ENCODE measurements at regions not wholly inside any gene's neighbourhood (a gene's known extent, or its start where the extent isn't known, plus 50 kb on each side); places are given as distances from the start of the nearest gene placed in this dataset.

DNA sequence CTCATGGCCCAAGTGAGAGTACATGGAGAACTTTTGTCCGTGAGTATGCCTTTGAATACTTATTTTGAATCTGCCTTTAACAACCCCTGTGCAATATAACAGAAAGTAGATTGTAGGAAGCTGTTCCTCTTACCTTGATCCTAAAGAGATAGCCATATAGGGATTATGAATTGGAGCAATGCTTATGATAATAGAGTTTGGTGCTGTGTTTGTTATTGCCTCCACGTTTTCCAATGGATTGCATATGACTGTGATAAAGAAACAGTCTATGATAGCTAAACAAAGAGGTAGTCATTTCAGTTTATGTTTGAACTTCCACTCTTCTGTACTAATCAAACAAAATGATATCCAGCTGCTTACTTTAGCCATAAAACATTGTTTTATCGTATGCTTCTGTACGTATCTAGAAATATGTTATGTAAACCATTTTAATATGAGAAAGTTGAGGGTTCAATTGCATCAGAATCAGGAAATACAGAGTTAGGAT is 199.6 kb upstream of the RGMB start:
- H3K56ac ChIP-seq (ENCODE audit: extremely low read depth, insufficient read depth, low read length) = no peak overlapping the region
- TF ChIP-seq USF2 (IDR thresholded peaks at IDR 0.05; ENCODE audit: low read depth, low read length) (no peak), FOS (IDR thresholded peaks at IDR 0.05; ENCODE audit: low read depth, low read length) (no peak), MAFK (IDR thresholded peaks at IDR 0.05; ENCODE audit: low read depth, low read length) (no peak), MAZ (IDR thresholded peaks at IDR 0.05; ENCODE audit: borderline replicate concordance, low read depth, low read length) (no peak), RFX5 (IDR thresholded peaks at IDR 0.05; ENCODE audit: low read depth, low read length) (no peak), CEBPB (IDR thresholded peaks at IDR 0.05; ENCODE audit: low read depth, low read length) (no peak), MXI1 (IDR thresholded peaks at IDR 0.05; ENCODE audit: borderline replicate concordance, low read depth, low read length) (no peak), BHLHE40 (IDR thresholded peaks at IDR 0.05; ENCODE audit: low read depth, low read length) (no peak), SMC3 (IDR thresholded peaks at IDR 0.05; ENCODE audit: low read depth, low read length) (no peak), RCOR1 (IDR thresholded peaks at IDR 0.05; ENCODE audit: insufficient replicate concordance, low read length) (no peak), CHD1 (IDR thresholded peaks at IDR 0.05; ENCODE audit: low read depth, low read length) (no peak), NFE2L2 (IDR thresholded peaks at IDR 0.05; ENCODE audit: low read depth, low read length) (no peak), POLR2A (IDR thresholded peaks at IDR 0.05; ENCODE audit: low read depth, low read length) (no peak), RAD21 (IDR thresholded peaks at IDR 0.05; ENCODE audit: low read length) (no peak)
- TF ChIP-seq, protein P1, sequence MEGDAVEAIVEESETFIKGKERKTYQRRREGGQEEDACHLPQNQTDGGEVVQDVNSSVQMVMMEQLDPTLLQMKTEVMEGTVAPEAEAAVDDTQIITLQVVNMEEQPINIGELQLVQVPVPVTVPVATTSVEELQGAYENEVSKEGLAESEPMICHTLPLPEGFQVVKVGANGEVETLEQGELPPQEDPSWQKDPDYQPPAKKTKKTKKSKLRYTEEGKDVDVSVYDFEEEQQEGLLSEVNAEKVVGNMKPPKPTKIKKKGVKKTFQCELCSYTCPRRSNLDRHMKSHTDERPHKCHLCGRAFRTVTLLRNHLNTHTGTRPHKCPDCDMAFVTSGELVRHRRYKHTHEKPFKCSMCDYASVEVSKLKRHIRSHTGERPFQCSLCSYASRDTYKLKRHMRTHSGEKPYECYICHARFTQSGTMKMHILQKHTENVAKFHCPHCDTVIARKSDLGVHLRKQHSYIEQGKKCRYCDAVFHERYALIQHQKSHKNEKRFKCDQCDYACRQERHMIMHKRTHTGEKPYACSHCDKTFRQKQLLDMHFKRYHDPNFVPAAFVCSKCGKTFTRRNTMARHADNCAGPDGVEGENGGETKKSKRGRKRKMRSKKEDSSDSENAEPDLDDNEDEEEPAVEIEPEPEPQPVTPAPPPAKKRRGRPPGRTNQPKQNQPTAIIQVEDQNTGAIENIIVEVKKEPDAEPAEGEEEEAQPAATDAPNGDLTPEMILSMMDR (conservative IDR thresholded peaks at IDR 0.05; ENCODE audit: low read depth, low read length) = no peak
- TF ChIP-seq, protein P2, sequence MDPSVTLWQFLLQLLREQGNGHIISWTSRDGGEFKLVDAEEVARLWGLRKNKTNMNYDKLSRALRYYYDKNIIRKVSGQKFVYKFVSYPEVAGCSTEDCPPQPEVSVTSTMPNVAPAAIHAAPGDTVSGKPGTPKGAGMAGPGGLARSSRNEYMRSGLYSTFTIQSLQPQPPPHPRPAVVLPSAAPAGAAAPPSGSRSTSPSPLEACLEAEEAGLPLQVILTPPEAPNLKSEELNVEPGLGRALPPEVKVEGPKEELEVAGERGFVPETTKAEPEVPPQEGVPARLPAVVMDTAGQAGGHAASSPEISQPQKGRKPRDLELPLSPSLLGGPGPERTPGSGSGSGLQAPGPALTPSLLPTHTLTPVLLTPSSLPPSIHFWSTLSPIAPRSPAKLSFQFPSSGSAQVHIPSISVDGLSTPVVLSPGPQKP (IDR thresholded peaks at IDR 0.05; ENCODE audit: borderline replicate concordance, low read depth, low read length) = no peak
- H2AK9ac ChIP-seq (replicated peaks; ENCODE audit: low read depth, low read length, poor library complexity) = no peak overlapping the region
- no peak overlapping the region for H4K8ac ChIP-seq (ENCODE audit: low read depth in 2 of 2, low read length in 2 of 2)
- H3K9me1 ChIP-seq (ENCODE audit: insufficient read depth, low read length) = peaks cover 4% of the 10 kb centered on the region
- no peak overlapping the region for H3K4me2 ChIP-seq (ENCODE audit: low read depth, low read length)
- H2BK5ac ChIP-seq (ENCODE audit: low read depth, low read length, poor library complexity, severe bottlenecking) = no peak overlapping the region
- BruUV-seq (replicated peaks) = no TSS peak
- DNase-seq (no peak), ATAC-seq (ENCODE audit: low read depth) (no peak)
- H2BK15ac ChIP-seq (ENCODE audit: low read depth, low read length) = no peak overlapping the region
- intact Hi-C loops (cut with micrococcal nuclease) = no loop called here
- no peak overlapping the region for H2BK20ac ChIP-seq (ENCODE audit: low read depth, low read length)
- in situ Hi-C loops (cut with MboI; ENCODE audit: low sequenced_read_pairs) = no loop called here
- dilution Hi-C loops (cut with HindIII; ENCODE audit: low sequenced_read_pairs, unreplicated experiment) = no loop called here
- no peaks in the 10 kb centered on the region for H3K27me3 ChIP-seq (ENCODE audit: control insufficient read depth, insufficient read depth, low read length)
- H2BK120ac ChIP-seq (ENCODE audit: low read depth, low read length) = no peak overlapping the region
- WGBS, 2 experiments (ENCODE audit: extremely low coverage in 2 of 2, insufficient read length in 1 of 2) = no CpG with 5 or more reads among the region's 4 CpGs
- no peaks in the 10 kb centered on the region for H4K20me1 ChIP-seq (ENCODE audit: insufficient read depth, low read length)
- no peak overlapping the region for H2AFZ ChIP-seq (replicated peaks; ENCODE audit: low read length, poor library complexity)
- CTCF ChIA-PET = no interaction called here
- H3K79me1 ChIP-seq (ENCODE audit: low read depth in 1 of 2, low read length in 2 of 2) = no peaks in the 10 kb centered on the region
- H3K9ac ChIP-seq (ENCODE audit: low read depth, low read length) = no peak overlapping the region
- H2AK5ac ChIP-seq (ENCODE audit: low read depth, low read length) = no peak overlapping the region
- H3K27ac ChIP-seq (ENCODE audit: insufficient read depth, low read length) = no peak overlapping the region
- H3K4me3 ChIP-seq (ENCODE audit: insufficient read depth, low read depth, low read length) = no peak overlapping the region
- no peaks in the 10 kb centered on the region for H3K9me3 ChIP-seq (ENCODE audit: control insufficient read depth, insufficient read depth, low read length)
- no peak overlapping the region for H3K4ac ChIP-seq (ENCODE audit: low read depth, low read length)
- no peaks in the 10 kb centered on the region for H3K36me3 ChIP-seq (ENCODE audit: control insufficient read depth, insufficient read depth, low read length)
- no peak overlapping the region for H3K23ac ChIP-seq (ENCODE audit: low read depth, low read length)
- H4K91ac ChIP-seq (ENCODE audit: insufficient read depth, low read depth, low read length) = no peak overlapping the region
- H3K18ac ChIP-seq (ENCODE audit: low read depth, low read length) = no peak overlapping the region
- POLR2A ChIA-PET (ENCODE audit: unreplicated experiment) = no interaction called here
- H3K14ac ChIP-seq (replicated peaks; ENCODE audit: low read depth, low read length) = no peak overlapping the region
- no peak overlapping the region for H4K5ac ChIP-seq (ENCODE audit: low read depth, low read length)
- H3K4me1 ChIP-seq (ENCODE audit: control insufficient read depth, insufficient read depth, low read length) = peaks cover 6% of the 10 kb centered on the region
